GM19324 (cell line): ENCODE measurements at regions not wholly inside any gene's neighbourhood (a gene's known extent, or its start where the extent isn't known, plus 50 kb on each side); places are given as distances from the start of the nearest gene placed in this dataset.

ENCODE experiments used
- ATAC-seq: cut with Tn5 transposase; IDR thresholded peaks from one replicate; pipeline ENCODE4 v1.9.1; 2021; ENCODE audit warnings: mild to moderate bottlenecking, moderate library complexity; ENCODE audit not compliant: unreplicated experiment, low FRiP score

DNA sequence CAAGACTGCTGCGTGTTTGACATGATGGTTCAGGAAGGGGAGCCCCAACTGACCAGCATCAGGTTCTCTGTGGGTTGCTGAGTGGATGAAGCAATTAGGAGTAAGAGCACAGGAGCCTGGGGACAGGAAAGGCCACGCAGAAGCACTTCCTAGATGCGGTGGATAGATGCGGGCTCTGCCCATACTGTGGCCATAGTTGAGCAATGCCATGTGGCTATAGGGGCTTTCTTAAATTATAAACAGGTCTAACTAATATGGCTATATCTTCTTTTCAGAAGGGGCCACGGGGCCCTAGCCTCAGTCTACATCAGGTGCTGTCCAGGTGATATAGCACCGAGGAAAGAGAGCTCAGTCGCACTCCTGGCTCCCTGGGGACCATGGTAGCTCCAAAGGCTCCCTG, 198.6 kb downstream of the GADD45G start:
- ATAC-seq, result no peak

DNA sequence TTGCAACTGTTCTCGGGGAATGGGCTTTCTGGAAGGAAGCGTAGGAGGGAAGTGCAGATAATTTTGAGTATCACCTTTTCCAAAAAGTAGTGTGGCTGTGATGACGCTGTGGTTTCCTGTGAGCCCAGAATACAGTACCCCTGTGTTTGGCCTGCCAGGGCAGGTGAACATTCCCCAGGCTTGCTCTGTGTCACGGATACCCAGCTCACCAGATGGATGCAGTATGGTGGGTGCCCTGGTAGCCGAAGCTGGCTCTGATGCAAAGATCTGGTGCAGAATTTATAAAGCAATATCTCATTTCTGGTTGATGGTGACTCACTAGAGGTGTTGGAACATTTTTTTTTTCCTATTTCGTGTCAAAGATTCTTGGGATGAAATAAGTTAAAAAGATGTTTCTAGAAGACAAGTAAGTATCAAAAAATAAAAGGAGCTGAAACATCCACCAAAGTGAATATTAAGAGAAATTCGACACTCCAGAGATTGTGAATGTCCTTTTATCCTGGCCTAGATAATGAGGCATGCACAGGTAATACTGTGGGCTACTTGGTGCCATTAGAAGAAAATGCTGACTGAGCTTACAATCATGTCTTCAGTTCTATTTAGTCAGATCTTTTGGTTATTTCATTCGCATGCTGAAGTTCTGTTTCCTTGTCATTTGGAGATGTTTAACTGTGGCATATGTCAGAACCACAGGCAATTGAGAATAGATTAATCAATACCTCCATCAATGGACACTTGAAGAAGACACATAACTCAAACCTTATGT, 200.1 kb downstream of the GADD45G start:
- ATAC-seq, result no peak

DNA sequence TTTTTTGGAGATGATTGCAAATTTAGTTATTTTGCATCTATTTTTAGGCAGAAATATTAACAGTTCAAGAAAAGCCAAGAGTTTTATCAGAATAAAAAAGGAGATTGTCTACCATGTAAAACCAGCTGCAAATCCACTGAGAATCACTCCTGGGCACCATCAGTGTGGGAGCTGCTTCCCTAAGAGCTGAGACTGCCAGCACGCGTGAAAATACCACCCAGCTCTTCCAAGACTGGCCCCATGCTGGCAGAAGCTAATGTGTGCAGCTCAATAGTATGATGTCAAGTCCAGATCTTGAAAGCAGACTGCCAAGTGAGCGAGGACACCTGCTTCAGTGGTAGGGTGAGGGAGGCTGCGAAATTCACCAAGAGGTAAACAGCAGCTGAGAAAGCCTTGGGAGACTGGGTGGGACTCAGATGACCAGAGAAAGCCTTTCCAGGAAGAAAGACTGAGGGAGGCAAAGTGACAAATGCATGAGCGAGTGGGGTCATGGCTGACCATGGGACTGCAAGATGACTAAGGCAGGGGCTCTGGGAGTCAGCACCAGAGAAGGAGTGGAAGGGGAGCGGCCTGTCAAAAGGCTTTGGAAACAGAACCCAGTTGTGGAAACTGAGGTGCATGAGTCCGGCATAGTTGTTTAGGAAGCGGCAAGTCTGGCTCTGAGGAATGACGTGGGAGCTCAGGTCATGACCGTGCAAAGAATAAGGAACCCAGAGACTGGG, 200.9 kb downstream of the GADD45G start:
- ATAC-seq, result no peak

DNA sequence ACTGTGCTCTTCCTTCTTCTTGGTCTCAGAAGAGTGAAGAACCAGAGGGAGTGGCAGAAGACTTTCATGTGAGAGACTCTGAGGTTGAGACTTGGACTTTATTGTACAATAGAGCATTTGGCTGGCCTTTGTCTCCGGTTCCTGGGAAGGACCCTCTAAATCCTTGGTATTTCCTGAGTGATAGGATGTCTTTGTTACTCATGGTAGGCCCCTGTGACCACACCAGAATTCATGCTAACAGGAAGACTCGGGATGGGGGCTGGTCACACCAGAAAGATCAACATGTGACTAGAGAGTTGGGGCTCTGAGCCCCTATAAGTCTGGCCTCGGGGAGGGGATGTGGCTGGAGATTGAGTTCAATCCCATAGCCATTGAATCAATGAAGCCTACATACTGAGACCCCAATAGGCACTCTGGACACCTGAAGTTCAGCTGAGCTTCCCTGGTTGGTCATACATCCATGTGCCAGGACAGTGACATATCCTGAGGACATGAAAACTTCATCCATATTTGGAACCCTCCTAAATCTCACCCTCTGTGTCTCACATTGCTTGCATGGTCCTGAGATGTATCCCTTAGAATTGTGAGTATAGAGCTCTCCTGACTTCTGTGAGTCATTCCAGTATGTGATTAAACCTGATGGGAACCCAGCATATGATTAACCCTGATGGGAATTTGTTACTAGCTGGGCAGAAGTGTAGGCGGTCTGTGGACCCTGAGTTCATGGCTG, 201.7 kb downstream of the GADD45G start:
- no peak for ATAC-seq

DNA sequence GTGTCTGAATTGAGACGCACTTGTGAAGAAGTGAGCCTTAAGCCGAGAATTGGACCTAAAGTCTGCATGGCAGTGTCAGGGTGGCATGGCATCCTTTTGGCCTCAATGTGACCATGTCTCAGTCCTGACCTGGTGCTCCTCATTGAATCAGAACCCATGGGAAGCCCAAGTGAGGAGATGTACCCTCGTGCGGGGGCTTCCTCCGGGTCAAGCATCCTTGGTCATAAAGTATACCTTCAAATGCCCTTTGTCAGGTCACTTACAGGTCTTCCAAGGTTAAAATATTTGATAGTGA, 202.2 kb downstream of the GADD45G start:
- ATAC-seq, result no peak

DNA sequence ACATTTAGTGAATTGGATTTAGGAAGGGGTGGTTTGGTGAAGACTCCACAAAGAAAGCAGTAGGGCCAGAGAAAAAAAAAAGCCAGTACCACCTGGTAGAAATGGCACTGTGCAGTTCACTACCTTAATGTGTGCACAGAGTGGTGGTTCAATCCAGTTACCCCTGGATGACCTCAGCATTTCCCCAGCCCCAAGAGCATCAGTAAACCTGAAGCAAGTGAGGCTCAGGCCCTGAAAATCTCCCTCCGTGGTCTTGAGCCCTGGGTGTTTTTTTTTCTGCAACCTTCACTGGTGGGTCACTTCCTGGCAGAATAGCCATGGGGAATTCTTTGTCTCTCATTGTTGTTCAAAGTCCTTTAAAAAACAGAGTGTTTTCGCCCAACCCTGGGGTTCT, 202.9 kb downstream of the GADD45G start:
- no peak for ATAC-seq

DNA sequence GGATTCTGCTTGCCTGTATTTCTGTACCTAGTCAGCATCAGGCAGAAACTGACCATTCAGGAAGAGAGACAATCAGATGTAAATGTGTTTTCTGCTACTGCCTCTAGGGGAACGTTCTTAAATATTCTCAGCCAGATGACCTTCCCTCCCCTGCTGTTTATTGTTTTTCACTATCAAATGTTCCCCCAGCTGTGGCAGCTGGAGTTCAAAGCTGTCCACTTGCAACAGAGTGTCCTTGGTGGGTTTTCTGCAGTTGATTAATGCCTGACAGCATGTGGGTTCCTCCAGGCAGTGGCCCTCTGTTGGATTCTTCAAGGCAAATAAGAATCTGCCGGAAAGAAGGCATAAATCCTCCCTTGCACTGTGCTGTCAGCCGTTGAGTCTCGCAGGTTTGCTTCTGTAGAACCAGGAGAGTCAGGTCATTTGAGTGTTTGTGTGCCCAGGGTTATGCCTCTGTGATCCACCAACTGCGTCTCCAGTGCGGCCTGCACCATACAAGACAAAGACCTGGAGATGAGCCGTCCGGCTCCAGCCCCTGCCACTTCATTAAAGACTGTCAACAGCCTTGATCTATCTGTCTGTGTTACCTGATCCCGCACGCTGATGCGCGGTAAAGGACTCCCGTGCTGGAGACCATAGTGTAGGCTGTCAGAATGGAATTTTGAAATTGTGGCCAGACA, 203.4 kb downstream of the GADD45G start:
- no peak for ATAC-seq

DNA sequence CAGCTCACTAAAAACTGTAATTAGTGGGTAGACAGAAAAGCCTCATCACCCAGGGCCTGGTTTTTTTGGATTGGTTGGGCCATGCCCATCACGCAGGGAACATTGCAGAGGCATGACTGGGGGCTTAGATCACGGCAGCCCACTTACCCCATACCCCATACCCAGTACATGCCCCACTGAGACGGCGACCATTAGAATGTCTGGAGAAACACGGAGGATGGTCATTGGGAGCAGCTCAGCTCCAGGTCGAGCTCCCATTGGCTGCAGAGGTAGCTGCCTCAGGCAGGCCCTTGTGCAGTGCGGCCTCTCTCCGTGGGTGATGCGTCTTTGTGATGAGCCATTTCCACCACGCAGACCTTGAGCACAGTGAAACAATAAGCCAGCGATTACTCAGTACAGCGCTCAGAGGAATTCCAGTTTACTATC, 204.0 kb downstream of the GADD45G start:
- no peak for ATAC-seq

DNA sequence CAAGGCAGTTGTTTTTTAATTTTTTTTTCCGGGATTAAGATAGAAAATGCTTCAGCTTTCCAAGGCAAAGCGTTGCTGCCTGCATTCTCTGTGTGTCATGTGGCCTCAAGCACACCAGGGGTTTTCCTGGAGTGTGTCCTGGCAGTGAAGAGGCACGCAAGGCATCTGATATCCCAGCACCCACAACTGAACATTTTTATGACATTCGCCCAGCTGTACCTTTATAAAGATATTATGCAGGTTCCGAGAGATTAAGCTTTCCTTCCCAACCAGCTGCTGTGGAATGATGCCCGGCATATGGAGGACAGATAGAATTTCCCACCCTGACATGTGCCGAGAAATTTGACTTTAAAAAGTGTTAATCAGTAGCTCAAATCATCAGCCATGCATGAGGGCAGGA, 205.6 kb downstream of the GADD45G start:
- ATAC-seq, result no peak

DNA sequence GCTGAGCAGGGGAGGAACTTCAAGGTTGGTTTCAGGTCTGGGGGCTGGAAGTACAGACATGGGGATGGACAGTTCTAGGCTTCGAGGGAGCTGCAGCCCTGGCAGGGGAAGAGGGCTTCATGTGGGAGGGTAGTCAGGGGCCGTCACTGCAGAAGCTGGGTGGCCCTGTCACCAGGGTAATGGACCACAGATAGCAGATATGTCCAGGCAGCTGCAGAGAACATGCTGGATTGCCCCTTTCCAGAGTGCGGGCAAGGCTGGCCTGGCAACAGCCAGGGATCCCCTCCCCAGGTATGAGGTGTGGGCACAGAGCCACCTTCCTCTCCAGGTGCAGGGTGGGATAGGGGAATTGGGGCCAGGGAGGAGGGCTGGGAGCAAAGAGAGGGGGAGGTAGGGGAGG, 206.5 kb downstream of the GADD45G start:
- ATAC-seq, result no peak

DNA sequence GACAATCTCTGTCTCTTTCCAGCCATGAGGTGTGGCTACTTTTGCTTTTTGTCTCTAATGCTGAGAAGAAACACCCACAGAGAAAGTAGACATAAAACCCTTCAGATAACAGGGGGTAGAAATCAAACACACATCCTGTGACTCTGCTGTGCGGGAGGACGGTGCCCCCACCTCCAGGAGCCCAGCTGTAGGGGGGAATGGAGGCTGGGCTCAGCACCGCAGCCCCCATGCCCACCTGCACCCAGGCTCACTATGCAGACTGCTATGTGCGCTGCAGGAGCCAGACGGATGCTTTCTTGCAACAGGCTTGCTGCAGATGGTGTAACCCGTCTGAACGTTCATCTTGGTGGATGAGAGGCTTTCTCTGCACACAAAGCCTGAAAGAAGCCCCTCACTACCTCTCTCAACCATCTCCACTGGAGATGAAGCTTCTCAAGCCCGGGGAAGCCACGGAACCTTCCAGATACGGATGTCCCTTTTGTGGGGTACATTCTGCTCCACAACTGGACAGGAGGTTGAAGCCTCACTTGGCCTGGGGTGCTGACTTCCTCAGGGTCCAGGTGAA, 207.2 kb downstream of the GADD45G start:
- no peak for ATAC-seq

DNA sequence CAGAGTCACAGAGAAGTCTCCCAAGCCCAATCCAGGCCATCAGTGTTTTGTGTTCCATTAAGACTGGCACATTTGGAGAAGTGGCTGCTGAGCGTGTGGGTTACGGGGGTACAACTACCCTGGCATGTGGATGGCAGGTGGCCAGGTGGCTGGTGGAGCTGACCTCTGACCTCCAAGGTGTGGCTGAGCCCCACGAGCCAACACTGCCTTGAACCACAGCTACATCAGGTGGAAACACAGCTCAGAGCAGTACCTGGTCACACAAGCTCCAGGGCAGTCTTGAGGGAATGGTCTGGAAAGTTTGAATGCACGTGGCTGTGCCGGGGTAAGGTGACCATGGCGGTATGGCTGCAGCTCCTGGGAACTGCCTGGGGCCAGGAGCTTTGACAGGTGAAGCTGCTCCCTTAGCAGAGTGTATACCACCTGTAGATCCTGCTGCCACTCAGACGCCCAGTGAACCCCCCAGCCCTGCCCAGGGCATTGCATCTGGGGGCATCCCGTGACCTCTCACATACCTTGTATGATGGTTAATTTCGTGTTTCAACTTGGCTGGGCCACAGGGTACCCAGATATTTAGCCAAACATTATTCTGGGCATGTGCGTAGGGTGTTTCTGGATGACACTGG, 207.9 kb downstream of the GADD45G start:
- no peak for ATAC-seq

DNA sequence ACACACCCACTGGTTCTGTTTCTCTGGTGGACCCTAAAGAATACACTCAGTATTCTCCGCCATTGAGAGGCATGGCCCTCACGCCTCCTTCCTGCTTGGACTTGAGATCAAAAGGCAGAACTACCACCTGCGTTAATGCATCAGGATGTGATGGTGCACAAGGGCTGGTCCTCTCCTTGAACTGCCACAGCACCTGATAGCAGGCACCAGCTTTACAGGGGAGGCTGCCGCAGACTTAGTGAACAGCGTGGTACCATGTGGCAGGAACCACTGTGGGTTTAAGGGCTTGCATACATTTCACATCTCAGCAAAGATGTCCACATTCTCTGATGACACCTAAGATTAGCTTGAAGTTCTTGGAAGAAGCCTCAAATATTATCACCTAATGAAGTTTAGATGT, 208.7 kb downstream of the GADD45G start:
- ATAC-seq, result no peak

DNA sequence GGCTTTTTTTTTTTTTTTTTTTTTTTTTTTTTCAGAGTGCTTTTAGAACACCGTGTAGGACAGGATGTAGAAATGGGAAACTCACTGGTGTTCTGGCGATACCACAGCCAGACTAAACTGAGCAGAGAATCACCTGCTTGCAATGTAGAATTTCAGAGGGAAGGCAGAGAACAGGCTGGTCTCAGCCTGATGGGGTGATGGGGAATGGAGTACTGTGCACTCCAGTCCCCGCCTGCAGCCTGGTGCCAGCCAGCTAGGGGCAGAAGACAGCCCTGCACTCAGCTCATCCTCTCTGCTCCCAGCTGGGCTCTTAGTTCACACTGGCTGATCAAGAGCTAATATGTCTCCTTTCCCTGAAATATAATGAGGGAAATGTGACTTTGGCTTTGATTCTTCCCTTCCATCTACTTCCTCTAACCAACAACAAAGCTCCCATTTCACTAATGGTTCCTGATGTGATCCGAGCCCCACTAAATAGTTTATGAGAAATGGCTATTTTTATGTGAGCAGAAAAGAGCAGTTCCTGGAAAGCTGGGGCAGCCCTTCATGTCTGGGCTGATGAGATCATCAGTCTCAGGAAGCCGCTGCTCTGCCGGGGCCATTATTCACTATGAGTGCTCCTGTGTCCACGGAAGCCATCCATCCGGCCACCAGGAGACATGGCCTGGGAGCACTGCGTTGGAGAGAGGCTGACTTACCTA, 209.7 kb downstream of the GADD45G start:
- no peak for ATAC-seq

DNA sequence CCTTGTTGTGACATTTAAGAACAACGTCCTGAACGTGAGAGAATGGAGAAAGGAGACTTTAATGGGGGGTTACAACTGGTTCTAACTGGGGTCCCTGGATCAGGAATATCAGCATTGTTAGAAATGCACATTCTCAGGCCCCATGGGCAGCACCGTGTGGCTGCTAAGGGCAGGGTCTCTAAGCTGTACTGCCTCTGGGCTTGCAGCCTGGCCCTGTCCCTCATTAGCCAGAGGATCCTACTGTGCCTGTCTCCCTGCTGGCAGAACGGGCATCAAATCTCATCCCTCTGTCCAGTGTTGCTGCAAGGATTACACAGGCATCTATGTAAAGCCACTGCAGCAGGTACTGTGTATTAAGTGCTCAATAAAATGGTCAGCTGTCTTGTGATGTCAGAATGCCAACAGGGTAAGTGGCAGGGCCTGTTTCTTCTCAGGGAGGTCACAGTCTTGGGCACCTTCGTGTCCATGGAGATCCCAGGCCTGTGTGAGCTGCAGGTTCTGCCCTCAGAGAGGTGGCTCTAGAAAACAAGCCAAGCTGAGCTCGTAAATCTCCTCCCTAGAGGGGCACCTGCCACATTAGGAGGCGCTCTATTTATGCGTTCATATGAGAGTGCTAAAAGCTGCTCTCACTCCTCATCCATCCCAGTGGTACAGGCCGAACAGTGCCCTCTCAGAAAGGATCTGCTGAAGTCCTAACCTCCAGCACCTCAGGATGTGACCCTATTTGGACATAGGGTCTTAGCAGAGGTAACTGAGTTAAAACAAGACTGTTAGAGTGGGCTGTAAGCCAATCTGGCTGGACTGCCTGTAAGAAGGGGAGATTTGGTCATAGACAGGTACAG, 210.5 kb downstream of the GADD45G start:
- ATAC-seq, result peak; percentile 23

DNA sequence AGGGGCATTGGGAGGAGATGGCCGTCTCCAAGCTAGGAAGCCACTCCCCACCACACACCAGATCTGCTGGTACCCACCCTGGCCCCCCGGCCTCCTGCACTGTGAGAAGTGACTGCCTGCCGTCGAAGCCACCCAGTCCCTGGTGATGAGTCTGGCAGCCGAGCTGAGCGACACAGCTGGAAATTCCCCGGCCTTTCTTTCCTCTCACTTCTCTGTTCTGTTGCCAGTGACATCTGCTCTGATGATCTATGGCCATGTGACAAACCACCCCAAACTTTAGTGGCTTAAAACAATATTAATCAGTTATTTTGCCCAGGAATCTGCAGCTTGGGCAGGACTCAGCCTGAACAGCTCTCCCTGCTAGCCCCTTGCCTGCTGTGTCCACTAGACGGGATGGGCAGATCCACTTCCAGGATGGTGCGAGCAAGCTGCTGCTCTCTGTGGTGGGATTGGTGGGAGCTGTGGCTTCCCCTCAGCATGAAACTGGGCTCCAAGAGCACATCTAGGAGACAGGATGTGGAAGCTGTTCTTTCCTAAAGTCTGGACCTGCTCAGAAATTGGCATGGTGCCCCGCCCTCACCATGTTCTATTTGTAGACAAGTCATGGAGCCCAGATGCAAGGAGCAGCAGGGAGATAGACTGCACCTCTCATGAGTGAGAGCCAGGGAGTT, 211.2 kb downstream of the GADD45G start:
- ATAC-seq, result peak; percentile 80

DNA sequence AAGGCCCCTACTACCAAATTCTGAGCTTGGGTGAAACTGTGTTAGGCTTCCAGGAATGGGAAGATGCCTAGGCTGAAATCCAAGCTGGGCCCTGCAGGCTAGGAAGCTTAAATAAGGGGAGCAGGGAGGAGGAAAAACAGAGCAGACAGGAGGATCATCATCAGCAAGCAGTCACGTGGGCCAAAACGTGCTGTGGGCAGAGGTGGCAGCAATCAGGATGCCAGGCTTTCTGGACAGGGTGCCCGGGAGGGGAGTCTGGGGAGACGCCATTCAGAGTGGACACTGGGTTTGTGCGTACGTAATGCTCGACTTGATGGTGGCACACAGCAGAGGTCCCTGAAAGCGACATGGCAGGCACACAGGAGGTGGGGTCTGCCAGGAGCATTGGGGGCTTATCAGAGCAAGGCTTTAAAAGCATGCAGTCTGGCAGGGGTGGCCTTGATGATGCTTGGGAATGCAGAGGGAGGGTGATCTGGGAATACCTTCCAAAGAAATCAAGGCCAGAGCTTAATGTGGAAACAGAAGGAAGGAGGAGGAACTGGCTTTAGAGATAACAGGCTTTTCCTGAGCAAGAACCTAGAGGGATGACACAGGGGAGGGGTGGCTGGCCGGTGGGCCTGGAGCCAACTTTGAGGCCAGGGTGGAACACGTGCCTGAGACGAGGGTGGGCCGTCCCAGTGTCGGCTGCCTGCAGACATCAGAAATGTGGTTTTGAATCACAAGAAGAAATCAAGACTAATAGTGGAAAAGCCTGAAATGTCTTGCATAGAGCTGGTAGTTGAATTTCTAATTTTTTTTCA, 212.5 kb downstream of the GADD45G start:
- no peak for ATAC-seq

DNA sequence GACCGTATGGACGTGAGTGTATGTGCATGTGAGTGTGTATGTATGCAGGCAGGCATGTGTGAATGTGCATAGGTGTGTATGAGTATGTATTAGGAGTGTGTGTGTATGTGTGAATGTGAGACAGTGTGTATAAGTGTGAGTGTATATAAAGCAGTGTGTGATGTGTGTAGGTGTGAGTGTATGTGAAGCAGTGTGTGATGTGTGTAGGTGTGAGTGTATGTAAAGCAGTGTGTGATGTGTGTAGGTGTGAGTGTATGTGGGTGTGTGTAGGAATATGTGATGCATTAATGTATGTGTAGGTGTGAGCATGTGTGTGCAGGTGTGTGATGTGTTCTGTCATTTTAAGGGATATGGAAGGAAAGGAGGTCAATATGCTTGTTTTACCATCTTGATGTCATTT, 215.5 kb downstream of the GADD45G start:
- ATAC-seq, result no peak
